ENCODE measurements at regions not wholly inside any gene's neighbourhood (a gene's known extent, or its start where the extent isn't known, plus 50 kb on each side); places are given as distances from the start of the nearest gene placed in this dataset.

- no peak for DNase-seq (ENCODE audit: low spot score in 2 of 2)
- no peaks in the 10 kb centered on the region for H3K9me3 ChIP-seq
- H3K4me1 ChIP-seq, result no peaks in the 10 kb centered on the region
- H3K27me3 ChIP-seq, result no peaks in the 10 kb centered on the region
- TF ChIP-seq EP300 (IDR thresholded peaks at IDR 0.05) (no peak), POLR2A (IDR thresholded peaks at IDR 0.05) (no peak), CTCF (IDR thresholded peaks at IDR 0.05) (no peak)
- no peak overlapping the region for H3K4me3 ChIP-seq
- WGBS, 2 donors, result 66 to 77% methylated on average over 4 of the region's 4 CpGs
- H3K27ac ChIP-seq, result no peak overlapping the region
- no peaks in the 10 kb centered on the region for H3K36me3 ChIP-seq
Measured at GRCh38 chr10:3668966-3669330, 116.1 kb downstream of the KLF6 start.

- Histone ChIP-seq H3K4me1 (no peaks in the 10 kb centered on the region), H3K27ac (peak overlapping the region in 1 of 4 donors; percentile 7), H3K4me3 (no peak overlapping the region), H3K9me3 (no peaks in the 10 kb centered on the region), H3K27me3 (no peaks in the 10 kb centered on the region), H3K36me3 (no peaks in the 10 kb centered on the region)
- 63 to 65% methylated on average over 21 of the region's 21 CpGs for WGBS, 2 donors
- TF ChIP-seq POLR2A (IDR thresholded peaks at IDR 0.05) (no peak), EP300 (IDR thresholded peaks at IDR 0.05) (no peak), CTCF (IDR thresholded peaks at IDR 0.05) (no peak)
- DNase-seq (ENCODE audit: low spot score in 2 of 2), result no peak
Measured at GRCh38 chr10:3668276-3668965, 116.6 kb downstream of the KLF6 start.

GRCh38 chr10:3666525-3667302 lies 118.3 kb downstream of the KLF6 start:
- WGBS, 2 donors, result 81 to 86% methylated on average over 13 of the region's 14 CpGs
- Histone ChIP-seq H3K4me1 (no peaks in the 10 kb centered on the region), H3K4me3 (no peak overlapping the region), H3K36me3 (no peaks in the 10 kb centered on the region), H3K9me3 (no peaks in the 10 kb centered on the region), H3K27me3 (no peaks in the 10 kb centered on the region), H3K27ac (no peak overlapping the region)
- DNase-seq (ENCODE audit: low spot score in 2 of 2), result no peak
- TF ChIP-seq EP300 (IDR thresholded peaks at IDR 0.05) (no peak), POLR2A (IDR thresholded peaks at IDR 0.05) (no peak), CTCF (IDR thresholded peaks at IDR 0.05) (no peak)

GRCh38 chr10:3665316-3665908 lies 119.6 kb downstream of the KLF6 start:
- WGBS, 2 donors, result 86 to 96% methylated on average over 12 to 15 of the region's 15 CpGs
- no peaks in the 10 kb centered on the region for H3K27me3 ChIP-seq
- DNase-seq (ENCODE audit: low spot score in 2 of 2), result no peak
- H3K4me3 ChIP-seq, result no peak overlapping the region
- TF ChIP-seq EP300 (IDR thresholded peaks at IDR 0.05), result no peak
- TF ChIP-seq CTCF (IDR thresholded peaks at IDR 0.05), result no peak
- no peak for TF ChIP-seq POLR2A (IDR thresholded peaks at IDR 0.05)
- no peak overlapping the region for H3K27ac ChIP-seq
- H3K36me3 ChIP-seq, result no peaks in the 10 kb centered on the region
- peaks cover 0 to 6% (median 0%) of the 10 kb centered on the region in 4 donors for H3K9me3 ChIP-seq
- H3K4me1 ChIP-seq, result no peaks in the 10 kb centered on the region

- Histone ChIP-seq H3K27me3 (no peaks in the 10 kb centered on the region), H3K4me3 (no peak overlapping the region), H3K36me3 (no peaks in the 10 kb centered on the region), H3K27ac (no peak overlapping the region), H3K4me1 (no peaks in the 10 kb centered on the region), H3K9me3 (peaks cover 0 to 6% (median 0%) of the 10 kb centered on the region in 4 donors)
- DNase-seq (ENCODE audit: low spot score in 2 of 2), result no peak
- TF ChIP-seq EP300 (IDR thresholded peaks at IDR 0.05), result no peak
- TF ChIP-seq CTCF (IDR thresholded peaks at IDR 0.05), result no peak
- TF ChIP-seq POLR2A (IDR thresholded peaks at IDR 0.05), result no peak
- WGBS, 2 donors, result 97 to 98% methylated on average over 2 of the region's 2 CpGs
Measured at GRCh38 chr10:3662775-3663174, 122.2 kb downstream of the KLF6 start.
